ENCODE measurements at regions not wholly inside any gene's neighbourhood (a gene's known extent, or its start where the extent isn't known, plus 50 kb on each side); places are given as distances from the start of the nearest gene placed in this dataset.

- no peaks in the 10 kb centered on the region for H3K36me3 ChIP-seq (ENCODE audit: control insufficient read depth, insufficient read depth, low read length)
- Mint-ChIP-seq H3K27ac (no peak overlapping the region), H3K27me3 (ENCODE audit: low read depth in 2 of 2) (no peaks in the 10 kb centered on the region), H3K36me3 (no peaks in the 10 kb centered on the region), H3K9me3 (no peaks in the 10 kb centered on the region), H3K4me1 (no peaks in the 10 kb centered on the region), H3K4me3 (no peak overlapping the region)
- TF ChIP-seq, protein P1, sequence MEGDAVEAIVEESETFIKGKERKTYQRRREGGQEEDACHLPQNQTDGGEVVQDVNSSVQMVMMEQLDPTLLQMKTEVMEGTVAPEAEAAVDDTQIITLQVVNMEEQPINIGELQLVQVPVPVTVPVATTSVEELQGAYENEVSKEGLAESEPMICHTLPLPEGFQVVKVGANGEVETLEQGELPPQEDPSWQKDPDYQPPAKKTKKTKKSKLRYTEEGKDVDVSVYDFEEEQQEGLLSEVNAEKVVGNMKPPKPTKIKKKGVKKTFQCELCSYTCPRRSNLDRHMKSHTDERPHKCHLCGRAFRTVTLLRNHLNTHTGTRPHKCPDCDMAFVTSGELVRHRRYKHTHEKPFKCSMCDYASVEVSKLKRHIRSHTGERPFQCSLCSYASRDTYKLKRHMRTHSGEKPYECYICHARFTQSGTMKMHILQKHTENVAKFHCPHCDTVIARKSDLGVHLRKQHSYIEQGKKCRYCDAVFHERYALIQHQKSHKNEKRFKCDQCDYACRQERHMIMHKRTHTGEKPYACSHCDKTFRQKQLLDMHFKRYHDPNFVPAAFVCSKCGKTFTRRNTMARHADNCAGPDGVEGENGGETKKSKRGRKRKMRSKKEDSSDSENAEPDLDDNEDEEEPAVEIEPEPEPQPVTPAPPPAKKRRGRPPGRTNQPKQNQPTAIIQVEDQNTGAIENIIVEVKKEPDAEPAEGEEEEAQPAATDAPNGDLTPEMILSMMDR (IDR thresholded peaks at IDR 0.05): no peak
- DNase-seq: no peak
- no peaks in the 10 kb centered on the region for H3K4me1 ChIP-seq (ENCODE audit: control insufficient read depth, insufficient read depth, low read length)
- H3K27ac ChIP-seq (ENCODE audit: low read length): no peak overlapping the region
- no peaks in the 10 kb centered on the region for H3K9me3 ChIP-seq (ENCODE audit: control insufficient read depth, insufficient read depth, low read length)
- ATAC-seq: no peak
- no peak overlapping the region for H3K4me3 ChIP-seq (ENCODE audit: low read length)
- 93% methylated on average over 1 of the region's 1 CpG for WGBS (ENCODE audit: insufficient coverage)
- intact Hi-C loops (cut with micrococcal nuclease): no loop called here
- no peaks in the 10 kb centered on the region for H3K27me3 ChIP-seq (ENCODE audit: control insufficient read depth, insufficient read depth, low read length)
Measured at GRCh38 chr4:123485601-123486000, 89.0 kb downstream of the SPRY1 start.

GRCh38 chr4:123488916-123489315, 92.3 kb downstream of the SPRY1 start:
- H3K27me3 Mint-ChIP-seq (ENCODE audit: low read depth in 2 of 2): no peaks in the 10 kb centered on the region
- H3K27ac ChIP-seq (ENCODE audit: low read length): no peak overlapping the region
- 28% methylated on average over 4 of the region's 5 CpGs for WGBS (ENCODE audit: insufficient coverage)
- no peaks in the 10 kb centered on the region for H3K27me3 ChIP-seq (ENCODE audit: control insufficient read depth, insufficient read depth, low read length)
- intact Hi-C loops (cut with micrococcal nuclease): no loop called here
- no peak overlapping the region for H3K4me3 ChIP-seq (ENCODE audit: low read length)
- no peaks in the 10 kb centered on the region for H3K4me1 Mint-ChIP-seq
- no peaks in the 10 kb centered on the region for H3K9me3 Mint-ChIP-seq
- TF ChIP-seq, protein P1 (IDR thresholded peaks at IDR 0.05): no peak
- H3K4me3 Mint-ChIP-seq: no peak overlapping the region
- ATAC-seq: peak; percentile 58 to 89 (median 80)
- peak overlapping the region in 1 of 2 donors; percentile 17 for H3K27ac Mint-ChIP-seq
- H3K9me3 ChIP-seq (ENCODE audit: control insufficient read depth, insufficient read depth, low read length): no peaks in the 10 kb centered on the region
- H3K4me1 ChIP-seq (ENCODE audit: control insufficient read depth, insufficient read depth, low read length): no peaks in the 10 kb centered on the region
- no peak for DNase-seq
- no peaks in the 10 kb centered on the region for H3K36me3 Mint-ChIP-seq
- H3K36me3 ChIP-seq (ENCODE audit: control insufficient read depth, insufficient read depth, low read length): no peaks in the 10 kb centered on the region

DNA sequence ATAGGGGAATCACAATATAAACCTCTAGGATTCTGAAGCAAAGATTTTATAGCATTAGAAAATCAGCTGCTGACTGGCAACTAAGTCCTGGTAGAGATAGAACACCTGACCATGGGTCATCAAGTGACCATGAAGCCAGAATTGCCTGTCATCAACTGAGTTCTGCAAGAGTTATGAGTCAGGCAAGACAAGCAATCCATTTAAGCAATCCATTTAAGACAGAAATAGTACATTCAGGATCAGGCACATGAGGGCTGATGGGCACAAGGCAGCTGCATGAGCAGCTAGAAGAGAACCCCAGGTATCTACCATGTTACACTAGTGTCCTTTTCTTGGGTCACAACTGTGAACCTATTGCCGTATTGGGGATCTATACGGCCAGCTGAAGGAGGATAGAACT, 98.9 kb downstream of the SPRY1 start:
- no peak overlapping the region for H3K27ac ChIP-seq (ENCODE audit: low read length)
- no peaks in the 10 kb centered on the region for H3K27me3 ChIP-seq (ENCODE audit: control insufficient read depth, insufficient read depth, low read length)
- intact Hi-C loops (cut with micrococcal nuclease): no loop called here
- TF ChIP-seq, protein P1 (IDR thresholded peaks at IDR 0.05): no peak
- DNase-seq (no peak), ATAC-seq (no peak)
- no peaks in the 10 kb centered on the region for H3K4me1 ChIP-seq (ENCODE audit: control insufficient read depth, insufficient read depth, low read length)
- no peak overlapping the region for H3K4me3 ChIP-seq (ENCODE audit: low read length)
- no peaks in the 10 kb centered on the region for H3K4me1 Mint-ChIP-seq
- H3K36me3 Mint-ChIP-seq: no peaks in the 10 kb centered on the region
- H3K36me3 ChIP-seq (ENCODE audit: control insufficient read depth, insufficient read depth, low read length): no peaks in the 10 kb centered on the region
- H3K9me3 ChIP-seq (ENCODE audit: control insufficient read depth, insufficient read depth, low read length): no peaks in the 10 kb centered on the region
- peaks cover 2 to 4% of the 10 kb centered on the region in 2 donors for H3K27me3 Mint-ChIP-seq (ENCODE audit: low read depth in 2 of 2)
- H3K27ac Mint-ChIP-seq: no peak overlapping the region
- 86% methylated on average over 2 of the region's 2 CpGs for WGBS (ENCODE audit: insufficient coverage)
- no peak overlapping the region for H3K4me3 Mint-ChIP-seq
- H3K9me3 Mint-ChIP-seq: no peaks in the 10 kb centered on the region

- TF ChIP-seq, protein P1 (IDR thresholded peaks at IDR 0.05): no peak
- Mint-ChIP-seq H3K4me3 (no peak overlapping the region), H3K4me1 (no peaks in the 10 kb centered on the region), H3K27me3 (ENCODE audit: low read depth in 2 of 2) (peaks cover 3 to 7% of the 10 kb centered on the region in 2 donors), H3K9me3 (no peaks in the 10 kb centered on the region), H3K36me3 (no peaks in the 10 kb centered on the region), H3K27ac (no peak overlapping the region)
- DNase-seq (no peak), ATAC-seq (no peak)
- H3K27ac ChIP-seq (ENCODE audit: low read length): no peak overlapping the region
- H3K4me1 ChIP-seq (ENCODE audit: control insufficient read depth, insufficient read depth, low read length): no peaks in the 10 kb centered on the region
- H3K27me3 ChIP-seq (ENCODE audit: control insufficient read depth, insufficient read depth, low read length): no peaks in the 10 kb centered on the region
- intact Hi-C loops (cut with micrococcal nuclease): no loop called here
- no peaks in the 10 kb centered on the region for H3K9me3 ChIP-seq (ENCODE audit: control insufficient read depth, insufficient read depth, low read length)
- WGBS (ENCODE audit: insufficient coverage): 98% methylated on average over 4 of the region's 4 CpGs
- no peak overlapping the region for H3K4me3 ChIP-seq (ENCODE audit: low read length)
- H3K36me3 ChIP-seq (ENCODE audit: control insufficient read depth, insufficient read depth, low read length): no peaks in the 10 kb centered on the region
Measured at GRCh38 chr4:123496421-123496820, 99.8 kb downstream of the SPRY1 start.
